ENCODE measurements at regions not wholly inside any gene's neighbourhood (a gene's known extent, or its start where the extent isn't known, plus 50 kb on each side); places are given as distances from the start of the nearest gene placed in this dataset.

DNA sequence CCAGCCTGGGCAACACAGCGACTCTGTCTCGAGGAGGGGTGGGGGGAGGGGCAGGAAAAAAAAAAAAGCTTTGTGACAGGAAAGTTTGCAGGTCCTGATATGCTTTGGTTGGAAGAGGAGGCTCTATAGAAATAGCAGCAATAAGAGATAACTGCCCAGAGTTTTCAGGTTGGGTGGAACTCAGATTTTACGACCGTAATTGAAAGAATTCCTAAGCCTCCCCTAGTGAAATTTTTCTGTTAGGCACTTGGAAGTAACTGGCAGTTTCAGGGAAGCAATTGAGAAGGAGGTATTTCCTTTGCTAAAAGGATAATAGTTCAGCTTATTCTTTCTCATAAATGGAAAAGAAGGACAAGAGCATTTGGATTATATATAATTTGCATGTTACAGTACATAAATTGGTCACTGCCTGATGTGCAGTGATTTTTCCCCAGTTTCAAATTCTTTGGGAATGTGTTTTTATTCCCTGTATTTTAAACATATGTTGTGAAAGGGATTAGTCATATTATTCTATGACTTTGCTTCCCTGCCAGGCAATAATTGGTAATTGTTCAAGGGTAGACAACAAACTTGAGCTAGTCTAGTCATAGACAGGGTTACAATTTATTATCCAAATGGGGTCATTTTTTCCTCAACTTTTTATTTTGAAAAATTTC lies 452.8 kb downstream of the AEBP2 start:
- TF ChIP-seq POLR2A (IDR thresholded peaks at IDR 0.05; ENCODE audit: low read depth, low read length) (no peak), POLR2AphosphoS5 (IDR thresholded peaks at IDR 0.05; ENCODE audit: low read depth, low read length) (no peak), TAF1 (IDR thresholded peaks at IDR 0.05; ENCODE audit: borderline replicate concordance, low read depth, low read length) (no peak)

Data from GM12892 (cell line).